D721Med (cell line): ENCODE measurements at regions not wholly inside any gene's neighbourhood (a gene's known extent, or its start where the extent isn't known, plus 50 kb on each side); places are given as distances from the start of the nearest gene placed in this dataset.

Source experiments
- DNase-seq: peaks from one replicate; pipeline ENCODE4 v3.0.0; 2011; ENCODE audit warnings: low spot score; ENCODE audit not compliant: insufficient read length
- FAIRE-seq: peaks from 2 replicates; lab custom pipeline; 2011; peaks lifted over from hg19 to GRCh38; lab: Jason Lieb, UNC
- TF ChIP-seq, protein P1 (sequence below): IDR thresholded peaks from 2 replicates; pipeline ENCODE4 v1.5.1; 2012; ENCODE audit warnings: mild to moderate bottlenecking, control low read depth; ENCODE audit not compliant: insufficient read depth; ENCODE audit errors: missing control alignments

DNA sequence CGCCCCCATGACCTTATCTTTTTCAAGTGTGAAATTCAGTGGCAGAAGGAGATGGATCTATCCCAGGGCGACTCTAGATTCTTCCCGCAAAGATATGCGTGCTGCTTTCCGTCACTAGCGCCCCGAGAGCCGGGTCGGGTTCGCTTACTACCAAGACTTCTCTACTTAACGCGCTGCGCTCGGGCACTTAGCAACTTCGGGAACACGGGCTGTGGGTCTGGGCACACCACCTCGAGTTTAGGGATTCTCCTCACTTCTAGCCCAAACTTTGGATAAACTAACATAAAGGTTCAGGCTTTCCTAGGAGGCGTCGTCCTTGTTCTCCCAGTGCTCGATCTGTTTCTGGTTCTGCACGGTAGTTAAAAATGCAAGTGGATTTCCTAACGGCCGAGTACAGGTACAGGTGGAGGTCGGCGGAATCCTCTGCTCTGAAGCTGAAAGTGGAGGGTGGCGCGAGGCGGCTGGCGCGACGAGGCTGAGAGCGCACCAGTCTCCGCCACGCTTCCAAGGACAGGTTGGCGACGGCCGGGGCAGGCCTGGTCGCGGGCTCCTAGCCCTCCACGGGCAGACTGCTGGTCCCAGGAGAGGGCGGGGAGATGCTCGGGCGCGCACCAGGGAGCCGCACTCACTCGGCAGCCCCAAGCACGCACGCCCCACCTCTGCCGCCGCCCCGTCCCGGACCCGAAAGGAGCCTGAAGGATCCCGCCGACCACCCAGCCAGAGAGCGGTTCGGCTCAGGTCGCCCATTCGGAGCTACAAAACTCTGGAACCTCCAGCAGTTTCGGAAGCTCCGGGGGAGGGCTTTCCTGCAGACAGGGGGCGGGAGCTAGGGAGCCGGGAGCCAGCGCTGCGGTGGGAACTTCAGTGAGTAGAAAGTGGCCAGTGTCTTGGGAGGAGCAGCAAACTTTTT is 100.8 kb upstream of the TENM3 start:
- no peak for DNase-seq
- no peak for FAIRE-seq
- TF ChIP-seq, protein P1, sequence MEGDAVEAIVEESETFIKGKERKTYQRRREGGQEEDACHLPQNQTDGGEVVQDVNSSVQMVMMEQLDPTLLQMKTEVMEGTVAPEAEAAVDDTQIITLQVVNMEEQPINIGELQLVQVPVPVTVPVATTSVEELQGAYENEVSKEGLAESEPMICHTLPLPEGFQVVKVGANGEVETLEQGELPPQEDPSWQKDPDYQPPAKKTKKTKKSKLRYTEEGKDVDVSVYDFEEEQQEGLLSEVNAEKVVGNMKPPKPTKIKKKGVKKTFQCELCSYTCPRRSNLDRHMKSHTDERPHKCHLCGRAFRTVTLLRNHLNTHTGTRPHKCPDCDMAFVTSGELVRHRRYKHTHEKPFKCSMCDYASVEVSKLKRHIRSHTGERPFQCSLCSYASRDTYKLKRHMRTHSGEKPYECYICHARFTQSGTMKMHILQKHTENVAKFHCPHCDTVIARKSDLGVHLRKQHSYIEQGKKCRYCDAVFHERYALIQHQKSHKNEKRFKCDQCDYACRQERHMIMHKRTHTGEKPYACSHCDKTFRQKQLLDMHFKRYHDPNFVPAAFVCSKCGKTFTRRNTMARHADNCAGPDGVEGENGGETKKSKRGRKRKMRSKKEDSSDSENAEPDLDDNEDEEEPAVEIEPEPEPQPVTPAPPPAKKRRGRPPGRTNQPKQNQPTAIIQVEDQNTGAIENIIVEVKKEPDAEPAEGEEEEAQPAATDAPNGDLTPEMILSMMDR, result no peak

DNA sequence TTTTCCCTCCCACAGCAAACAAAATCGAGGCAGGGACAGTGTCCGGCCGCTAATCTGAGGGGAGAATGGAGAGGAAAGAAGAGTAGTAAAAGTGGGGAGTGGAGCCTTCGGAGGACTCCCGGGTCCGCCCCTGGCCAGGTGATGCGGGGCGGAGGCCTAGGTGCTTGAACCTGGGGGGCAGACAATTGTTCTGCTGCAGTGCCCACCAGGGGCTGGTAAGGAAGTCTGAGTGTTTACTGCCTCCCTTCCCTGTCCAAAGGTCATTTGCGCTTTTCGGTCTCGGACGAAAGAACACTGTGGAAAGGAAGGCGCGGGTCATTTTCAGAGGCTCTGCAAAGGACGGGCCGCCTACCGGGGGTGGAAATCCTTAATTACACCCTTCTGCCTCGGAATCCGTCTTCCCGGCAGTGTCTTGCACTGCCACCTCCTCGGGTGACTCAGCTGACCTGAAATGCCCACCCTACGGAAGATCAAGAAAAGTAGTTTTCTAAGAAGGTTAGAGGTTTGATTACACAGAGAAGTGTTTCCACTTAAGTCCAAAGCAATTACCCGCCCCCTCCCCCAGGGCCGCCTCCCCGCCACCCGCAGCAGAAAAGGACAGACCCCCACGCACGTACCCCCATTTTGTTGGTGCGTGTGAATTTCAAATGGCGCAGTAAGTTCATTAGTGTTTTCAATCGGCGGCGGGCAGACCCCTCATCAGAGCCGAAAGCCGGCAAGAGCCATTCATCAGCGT is 99.9 kb upstream of the TENM3 start:
- no peak for DNase-seq
- no peak for FAIRE-seq
- TF ChIP-seq, protein P1, result no peak

DNA sequence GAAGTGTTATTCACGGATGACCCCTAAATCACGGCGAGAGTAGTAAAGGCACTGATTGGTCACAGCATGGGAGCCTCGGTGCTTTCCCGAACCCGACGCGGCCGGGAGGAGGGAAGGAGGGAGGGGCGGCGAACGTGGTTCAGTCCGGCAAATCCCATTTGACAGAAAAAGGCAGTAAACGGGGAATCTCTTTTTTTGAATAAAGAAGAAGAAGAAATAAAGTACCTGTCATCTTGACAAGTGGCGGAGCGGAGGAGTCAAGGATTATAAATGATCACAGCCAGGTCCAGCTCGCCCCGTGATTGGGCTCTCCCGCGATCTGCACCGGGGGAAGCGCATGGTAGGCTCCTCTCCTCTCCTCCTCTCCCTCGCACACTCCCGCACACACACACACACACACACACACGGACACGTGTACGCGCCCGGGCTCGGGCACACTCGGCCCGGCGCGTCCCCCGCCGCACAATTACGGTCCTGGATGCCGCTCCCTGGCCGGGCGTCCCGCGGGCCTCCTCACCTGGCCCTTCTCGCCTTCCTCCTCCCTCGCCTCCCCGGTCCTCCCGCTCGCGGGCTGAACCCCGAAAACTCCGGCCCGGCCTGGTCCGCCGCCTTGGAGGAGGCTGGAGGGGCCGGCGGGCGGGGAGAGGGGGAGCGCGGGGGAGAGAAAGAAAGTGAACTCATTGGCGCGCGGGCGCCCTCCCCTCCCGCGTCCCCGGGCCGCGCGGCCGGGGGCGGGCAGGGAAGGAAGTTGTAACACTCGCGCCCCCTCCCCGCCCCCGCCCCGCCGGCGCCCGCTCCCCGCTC is 99.2 kb upstream of the TENM3 start:
- FAIRE-seq, result no peak
- no peak for DNase-seq
- TF ChIP-seq, protein P1, result no peak

DNA sequence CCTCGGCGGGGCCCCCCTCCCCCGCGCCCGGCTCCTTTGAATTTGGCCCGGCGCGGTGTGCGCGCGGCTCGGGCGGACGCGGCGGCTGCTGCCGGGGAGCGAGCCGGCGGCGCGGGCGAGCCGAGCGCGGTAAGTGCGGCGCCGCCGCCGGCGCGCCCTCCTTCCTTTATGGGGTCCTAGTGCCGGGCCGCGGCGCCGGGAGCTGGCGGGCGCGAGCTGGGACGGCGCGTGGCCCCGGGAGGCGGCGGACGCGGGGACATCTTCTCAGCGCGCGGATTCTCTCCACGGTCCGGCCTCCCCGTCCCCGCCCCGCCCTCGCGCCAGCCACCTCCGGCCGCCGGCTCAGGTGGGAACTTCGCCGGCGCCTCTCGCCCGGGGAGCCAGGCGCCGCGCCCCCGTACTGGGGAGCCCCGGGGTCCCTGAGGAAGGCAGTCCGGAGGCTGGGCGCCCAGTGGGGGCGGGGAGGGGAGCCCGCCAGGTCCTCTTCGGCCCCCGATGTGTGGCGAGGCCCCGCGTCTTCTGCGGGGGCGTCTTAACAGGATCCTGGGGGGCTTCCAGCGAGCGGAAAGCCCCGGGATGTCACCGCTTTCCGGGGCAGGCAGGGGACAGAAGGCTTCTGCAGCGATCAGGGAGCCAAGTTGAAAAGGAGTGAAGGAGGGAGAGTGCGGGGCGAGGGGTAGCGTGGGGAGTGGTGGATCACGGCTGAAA is 98.4 kb upstream of the TENM3 start:
- no peak for FAIRE-seq
- no peak for DNase-seq
- TF ChIP-seq, protein P1, result no peak

DNA sequence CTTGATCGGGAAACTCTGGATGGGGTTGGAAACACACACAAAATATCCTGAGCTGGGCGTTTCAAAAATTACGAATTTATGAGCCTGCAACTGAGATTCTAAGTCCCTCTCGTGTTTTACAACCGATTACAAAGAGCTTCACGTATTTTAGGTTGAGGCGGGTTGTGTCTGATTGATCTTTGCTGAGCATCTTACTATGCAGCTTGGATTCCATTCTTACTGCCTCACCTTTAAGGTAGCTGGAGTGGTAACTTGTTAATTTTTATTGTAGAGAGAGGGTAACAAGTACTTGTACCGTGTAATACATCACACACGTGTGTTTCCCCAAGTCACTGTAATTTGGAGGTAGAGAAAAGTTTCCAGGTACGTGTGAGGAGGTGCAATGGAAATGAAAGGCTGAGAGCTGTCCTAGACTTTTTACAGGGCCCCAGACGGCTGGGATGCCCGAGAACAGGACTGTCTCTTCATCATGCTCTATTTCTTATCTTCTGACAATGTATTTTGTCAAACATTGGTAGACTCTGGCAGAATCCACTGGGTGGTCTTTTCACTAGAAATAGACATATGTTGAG is 97.8 kb upstream of the TENM3 start:
- TF ChIP-seq, protein P1, result no peak
- no peak for DNase-seq
- no peak for FAIRE-seq

DNA sequence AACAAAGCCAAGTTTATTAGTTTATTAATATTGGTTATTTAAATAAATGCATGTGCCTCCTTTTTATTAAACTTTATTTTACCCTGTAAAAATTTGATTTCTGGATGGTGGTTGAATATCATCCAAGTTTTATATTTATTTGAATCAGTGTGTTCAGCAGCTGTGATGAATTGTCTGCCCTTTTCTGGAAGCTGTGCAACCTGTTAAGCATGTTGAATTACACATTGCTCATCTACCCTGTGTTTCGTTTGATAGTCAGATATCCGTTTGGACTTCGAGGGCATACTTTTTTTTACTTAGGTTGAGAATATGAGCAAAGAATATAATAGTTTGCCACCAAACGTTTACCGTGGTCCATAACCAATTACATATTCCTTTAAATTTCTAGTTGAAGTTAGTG is 95.8 kb upstream of the TENM3 start:
- TF ChIP-seq, protein P1, result no peak
- FAIRE-seq, result no peak
- no peak for DNase-seq
